GM18873 (cell line): ENCODE measurements at regions not wholly inside any gene's neighbourhood (a gene's known extent, or its start where the extent isn't known, plus 50 kb on each side); places are given as distances from the start of the nearest gene placed in this dataset.

ENCODE experiments used
- ATAC-seq: cut with Tn5 transposase; IDR thresholded peaks from one replicate; pipeline ENCODE4 v1.9.1; 2021; ENCODE audit warnings: mild to moderate bottlenecking, moderate library complexity, moderate number of reproducible peaks; ENCODE audit not compliant: unreplicated experiment, low FRiP score

- ATAC-seq: no peak
These were observed 786.1 kb downstream of the TFAP2A start for GRCh38 chr6:9628819-9629218.

- no peak for ATAC-seq
These were observed 787.0 kb downstream of the TFAP2A start for GRCh38 chr6:9627916-9628315.

GRCh38 chr6:9623985-9624384 is 790.9 kb downstream of the TFAP2A start:
- ATAC-seq: no peak

GRCh38 chr6:9623228-9623832 is 791.5 kb downstream of the TFAP2A start:
- ATAC-seq: no peak

GRCh38 chr6:9621276-9621675 is 793.6 kb downstream of the TFAP2A start:
- no peak for ATAC-seq

- ATAC-seq: no peak
These were observed 794.2 kb downstream of the TFAP2A start for GRCh38 chr6:9620687-9621086.

GRCh38 chr6:9620263-9620662 is 794.6 kb downstream of the TFAP2A start:
- ATAC-seq: no peak

GRCh38 chr6:9614778-9615177 is 800.1 kb downstream of the TFAP2A start:
- no peak for ATAC-seq

GRCh38 chr6:9612489-9612888 is 802.4 kb downstream of the TFAP2A start:
- ATAC-seq: no peak

GRCh38 chr6:9610620-9611415 is 804.1 kb downstream of the TFAP2A start:
- ATAC-seq: no peak

GRCh38 chr6:9606435-9607134 is 808.3 kb downstream of the TFAP2A start:
- ATAC-seq: no peak

GRCh38 chr6:9594746-9595145 is 820.1 kb downstream of the TFAP2A start:
- no peak for ATAC-seq

- ATAC-seq: no peak
These were observed 821.3 kb downstream of the TFAP2A start for GRCh38 chr6:9593554-9593953.

- ATAC-seq: no peak
These were observed 831.0 kb downstream of the TFAP2A start for GRCh38 chr6:9583753-9584352.

- ATAC-seq: no peak
These were observed 833.7 kb downstream of the TFAP2A start for GRCh38 chr6:9581155-9581554.

GRCh38 chr6:9576521-9576920 is 838.4 kb downstream of the TFAP2A start:
- no peak for ATAC-seq

GRCh38 chr6:9566096-9566495 is 848.8 kb downstream of the TFAP2A start:
- no peak for ATAC-seq

GRCh38 chr6:9564021-9564420 is 850.9 kb downstream of the TFAP2A start:
- ATAC-seq: no peak

GRCh38 chr6:9563568-9563967 is 851.3 kb downstream of the TFAP2A start:
- no peak for ATAC-seq

- no peak for ATAC-seq
These were observed 860.1 kb downstream of the TFAP2A start for GRCh38 chr6:9554806-9555205.

- no peak for ATAC-seq
These were observed 860.6 kb downstream of the TFAP2A start for GRCh38 chr6:9554323-9554722.
